Stimulated activated CD4-positive, alpha-beta T cell treated with anti-CD3 and anti-CD28 coated beads, Interleukin-2, amount 100 ng/mL, for 48 hours (primary cell): ENCODE measurements at regions not wholly inside any gene's neighbourhood (a gene's known extent, or its start where the extent isn't known, plus 50 kb on each side); places are given as distances from the start of the nearest gene placed in this dataset.

Experiments used
- DNase-seq, 2 donors: peaks; one replicate each; pipeline ENCODE4 v3.0.0-alpha.2; 2020

GRCh38 chr1:8112611-8113261, 86.6 kb upstream of the ERRFI1 start:
- DNase-seq = no peak

- no peak for DNase-seq
Observed at GRCh38 chr1:8111560-8111959, 85.5 kb upstream of the ERRFI1 start.

- DNase-seq = no peak
Observed at GRCh38 chr1:8109216-8109615, 83.1 kb upstream of the ERRFI1 start.

GRCh38 chr1:8107897-8108296, 81.8 kb upstream of the ERRFI1 start:
- no peak for DNase-seq

- no peak for DNase-seq
Observed at GRCh38 chr1:8104278-8105236, 78.4 kb upstream of the ERRFI1 start.

- DNase-seq = no peak
Observed at GRCh38 chr1:8097908-8098307, 71.8 kb upstream of the ERRFI1 start.

GRCh38 chr1:8097077-8097799, 71.1 kb upstream of the ERRFI1 start:
- no peak for DNase-seq

- DNase-seq = no peak
Observed at GRCh38 chr1:8096105-8097011, 70.2 kb upstream of the ERRFI1 start.

GRCh38 chr1:8095584-8095983, 69.5 kb upstream of the ERRFI1 start:
- DNase-seq = no peak

- DNase-seq = no peak
Observed at GRCh38 chr1:8094481-8095241, 68.6 kb upstream of the ERRFI1 start.

- no peak for DNase-seq
Observed at GRCh38 chr1:8093221-8093980, 67.3 kb upstream of the ERRFI1 start.

GRCh38 chr1:8092657-8093056, 66.5 kb upstream of the ERRFI1 start:
- no peak for DNase-seq

GRCh38 chr1:8091691-8092090, 65.6 kb upstream of the ERRFI1 start:
- no peak for DNase-seq

- DNase-seq = no peak
Observed at GRCh38 chr1:8090241-8090702, 64.2 kb upstream of the ERRFI1 start.

- no peak for DNase-seq
Observed at GRCh38 chr1:8089535-8090228, 63.6 kb upstream of the ERRFI1 start.

GRCh38 chr1:8086055-8086454, 59.9 kb upstream of the ERRFI1 start:
- DNase-seq = no peak

- no peak for DNase-seq
Observed at GRCh38 chr1:8084913-8085312, 58.8 kb upstream of the ERRFI1 start.

GRCh38 chr1:8083739-8084484, 57.8 kb upstream of the ERRFI1 start:
- DNase-seq = no peak

GRCh38 chr1:8082945-8083344, 56.8 kb upstream of the ERRFI1 start:
- DNase-seq = no peak
